Mesenchymal stem cell (in vitro differentiated cells and primary cell): ENCODE measurements at regions not wholly inside any gene's neighbourhood (a gene's known extent, or its start where the extent isn't known, plus 50 kb on each side); places are given as distances from the start of the nearest gene placed in this dataset.

Experiments used
- DNase-seq: peaks from one replicate; pipeline ENCODE4 v3.0.0-alpha.2; 2013
- H2AFZ ChIP-seq: one replicate; pipeline ENCODE4 v1.6.1; 2013; ENCODE audit warnings: low read depth, mild to moderate bottlenecking, control low read depth, inconsistent platforms, low read length, moderate library complexity
- H2AK5ac ChIP-seq: 2 replicates; pipeline ENCODE4 v1.6.1; 2013; ENCODE audit warnings: low read length, moderate library complexity, mild to moderate bottlenecking, inconsistent platforms; ENCODE audit not compliant: severe bottlenecking
- H2BK120ac ChIP-seq: one replicate; pipeline ENCODE4 v1.6.1; 2013; ENCODE audit warnings: low read depth, mild to moderate bottlenecking, inconsistent platforms, low read length, moderate library complexity
- H2BK12ac ChIP-seq, 2 experiments: one replicate each; pipeline ENCODE4 v1.6.1; 2013; ENCODE audit warnings: inconsistent platforms in 2 of 2, low read length in 2 of 2, mild to moderate bottlenecking in 2 of 2, moderate library complexity in 2 of 2, control low read depth in 1 of 2
- H2BK15ac ChIP-seq: one replicate; pipeline ENCODE4 v1.6.1; 2013; ENCODE audit warnings: mild to moderate bottlenecking, low read depth, inconsistent platforms; ENCODE audit not compliant: poor library complexity, severe bottlenecking
- H2BK5ac ChIP-seq: 2 replicates; pipeline ENCODE4 v1.6.1; 2013; ENCODE audit warnings: low read depth, mild to moderate bottlenecking, low read length, control low read depth, inconsistent platforms; ENCODE audit not compliant: poor library complexity, severe bottlenecking
- H3K14ac ChIP-seq, 2 experiments: one replicate each; pipeline ENCODE4 v1.6.1; 2013; ENCODE audit warnings: inconsistent platforms in 2 of 2, low read length in 2 of 2, control low read depth in 1 of 2, mild to moderate bottlenecking in 1 of 2, moderate library complexity in 1 of 2
- H3K18ac ChIP-seq, 2 experiments: one replicate each; pipeline ENCODE4 v1.6.1; 2013; ENCODE audit warnings: inconsistent platforms in 2 of 2, low read length in 2 of 2, control low read depth in 1 of 2, low read depth in 1 of 2, mild to moderate bottlenecking in 1 of 2
- H3K23ac ChIP-seq, 2 experiments: one replicate each; pipeline ENCODE4 v1.6.1; 2013; ENCODE audit warnings: inconsistent platforms in 2 of 2, low read length in 2 of 2, mild to moderate bottlenecking in 2 of 2, moderate library complexity in 2 of 2, control low read depth in 1 of 2
- H3K27ac ChIP-seq: 2 replicates; pipeline ENCODE4 v1.5.1; 2013; ENCODE audit warnings: mild to moderate bottlenecking, moderate library complexity, low read length, control low read depth, inconsistent platforms; ENCODE audit not compliant: poor library complexity, severe bottlenecking
- H3K27me3 ChIP-seq, 2 experiments: 2 replicates each; pipeline versions ENCODE4 v1.6.1 to v1.7.0; 2013; ENCODE audit warnings: low read length in 2 of 2, mild to moderate bottlenecking in 2 of 2, moderate library complexity in 2 of 2, control low read depth in 1 of 2, inconsistent platforms in 1 of 2; ENCODE audit not compliant: control insufficient read depth in 1 of 2, insufficient read depth in 1 of 2
- H3K36me3 ChIP-seq, 2 experiments: 2 replicates each; pipeline versions ENCODE4 v1.6.1 to v1.7.0; 2013; ENCODE audit warnings: low read length in 2 of 2, control low read depth in 1 of 2, inconsistent platforms in 1 of 2, low read depth in 1 of 2, mild to moderate bottlenecking in 1 of 2; ENCODE audit not compliant: insufficient read depth in 2 of 2, control insufficient read depth in 1 of 2
- H3K4ac ChIP-seq, 2 experiments: one replicate each; pipeline ENCODE4 v1.6.1; 2013; ENCODE audit warnings: inconsistent platforms in 2 of 2, low read length in 2 of 2, mild to moderate bottlenecking in 2 of 2, moderate library complexity in 2 of 2, control low read depth in 1 of 2, low read depth in 1 of 2
- H3K4me1 ChIP-seq: 2 replicates; pipeline ENCODE4 v1.6.1; 2013; ENCODE audit warnings: low read depth, low read length, control low read depth; ENCODE audit not compliant: control insufficient read depth, insufficient read depth
- H3K4me2 ChIP-seq: 2 replicates; pipeline ENCODE4 v1.6.1; 2013; ENCODE audit warnings: low read length, mild to moderate bottlenecking, inconsistent platforms; ENCODE audit not compliant: poor library complexity, severe bottlenecking
- H3K4me3 ChIP-seq, 2 experiments: 2 replicates each; pipeline versions ENCODE4 v1.5.1 to v1.7.0; 2013; ENCODE audit warnings: low read length in 2 of 2, mild to moderate bottlenecking in 2 of 2, control low read depth in 1 of 2, low read depth in 1 of 2; ENCODE audit not compliant: insufficient read depth in 1 of 2
- H3K79me1 ChIP-seq: replicated peaks from 2 replicates; pipeline ENCODE4 v1.6.1; 2013; ENCODE audit warnings: mild to moderate bottlenecking, control low read depth, low read length, inconsistent platforms; ENCODE audit not compliant: poor library complexity, severe bottlenecking
- H3K9ac ChIP-seq: 2 replicates; pipeline ENCODE4 v1.7.0; 2013; ENCODE audit warnings: mild to moderate bottlenecking, low read length, moderate library complexity
- H3K9me3 ChIP-seq: 2 replicates; pipeline ENCODE4 v1.7.0; 2013; ENCODE audit warnings: mild to moderate bottlenecking, low read length; ENCODE audit not compliant: control insufficient read depth
- H4K8ac ChIP-seq: one replicate; pipeline ENCODE4 v1.6.1; 2013; ENCODE audit warnings: inconsistent platforms, mild to moderate bottlenecking, low read length, moderate library complexity
- H4K91ac ChIP-seq: one replicate; pipeline ENCODE4 v1.6.1; 2013; ENCODE audit warnings: mild to moderate bottlenecking, low read length, inconsistent platforms
- WGBS: methylation state at CpG from one replicate; pipeline ENCODE4 v1.1.7; 2013; ENCODE audit warnings: mixed read lengths; 5-methylcytosine and 5-hydroxymethylcytosine counted together

- DNase-seq, result no peak
- Histone ChIP-seq H3K18ac (no peak overlapping the region), H3K4ac (no peak overlapping the region), H3K4me3 (no peak overlapping the region), H3K9ac (no peak overlapping the region), H3K4me1 (no peaks in the 10 kb centered on the region), H4K8ac (no peak overlapping the region), H3K79me1 (no peaks in the 10 kb centered on the region), H3K27me3 (peaks cover 0 to 13% of the 10 kb centered on the region in 2 experiments), H3K14ac (no peak overlapping the region), H2BK12ac (no peak overlapping the region), H3K23ac (no peak overlapping the region), H3K9me3 (peaks cover 12% of the 10 kb centered on the region), H3K4me2 (no peak overlapping the region), H3K36me3 (no peaks in the 10 kb centered on the region), H2AFZ (no peak overlapping the region), H4K91ac (no peak overlapping the region), H2BK5ac (no peak overlapping the region), H2BK120ac (no peak overlapping the region), H3K27ac (no peak overlapping the region), H2BK15ac (no peak overlapping the region), H2AK5ac (no peak overlapping the region)
- WGBS, result 69% methylated on average over 2 of the region's 3 CpGs
Observed at GRCh38 chr7:27316311-27316710, 73.7 kb downstream of the EVX1 start.

- no peaks in the 10 kb centered on the region for H3K4me1 ChIP-seq
- no peak overlapping the region for H3K18ac ChIP-seq
- H2BK120ac ChIP-seq, result no peak overlapping the region
- no peaks in the 10 kb centered on the region for H3K36me3 ChIP-seq
- H2BK5ac ChIP-seq, result no peak overlapping the region
- H4K91ac ChIP-seq, result no peak overlapping the region
- no peak overlapping the region for H3K9ac ChIP-seq
- no peak overlapping the region for H3K14ac ChIP-seq
- H3K27ac ChIP-seq, result no peak overlapping the region
- peaks cover 5% of the 10 kb centered on the region for H3K9me3 ChIP-seq
- H4K8ac ChIP-seq, result no peak overlapping the region
- no peak overlapping the region for H3K4ac ChIP-seq
- no peak for DNase-seq
- no peak overlapping the region for H3K4me2 ChIP-seq
- no peak overlapping the region for H2BK15ac ChIP-seq
- no peak overlapping the region for H3K4me3 ChIP-seq
- no peak overlapping the region for H2AFZ ChIP-seq
- H3K23ac ChIP-seq, result no peak overlapping the region
- H3K79me1 ChIP-seq, result no peaks in the 10 kb centered on the region
- H2AK5ac ChIP-seq, result no peak overlapping the region
- H2BK12ac ChIP-seq, result no peak overlapping the region
- peaks cover 0 to 8% of the 10 kb centered on the region in 2 experiments for H3K27me3 ChIP-seq
Observed at GRCh38 chr7:27324246-27324645, 81.6 kb downstream of the EVX1 start.

- H3K27ac ChIP-seq, result no peak overlapping the region
- no peak for DNase-seq
- no peaks in the 10 kb centered on the region for H3K36me3 ChIP-seq
- H3K14ac ChIP-seq, result no peak overlapping the region
- no peak overlapping the region for H2BK5ac ChIP-seq
- H3K4ac ChIP-seq, result no peak overlapping the region
- H2BK120ac ChIP-seq, result no peak overlapping the region
- no peak overlapping the region for H3K23ac ChIP-seq
- no peak overlapping the region for H2AFZ ChIP-seq
- no peaks in the 10 kb centered on the region for H3K4me1 ChIP-seq
- no peaks in the 10 kb centered on the region for H3K79me1 ChIP-seq
- peaks cover 5% of the 10 kb centered on the region for H3K9me3 ChIP-seq
- no peak overlapping the region for H3K4me3 ChIP-seq
- H2BK12ac ChIP-seq, result no peak overlapping the region
- H4K8ac ChIP-seq, result no peak overlapping the region
- H3K9ac ChIP-seq, result no peak overlapping the region
- peaks cover 0 to 11% of the 10 kb centered on the region in 2 experiments for H3K27me3 ChIP-seq
- 33% methylated on average over 1 of the region's 1 CpG for WGBS
- no peak overlapping the region for H3K4me2 ChIP-seq
- H2AK5ac ChIP-seq, result no peak overlapping the region
- H3K18ac ChIP-seq, result no peak overlapping the region
- no peak overlapping the region for H2BK15ac ChIP-seq
- no peak overlapping the region for H4K91ac ChIP-seq
Observed at GRCh38 chr7:27329909-27330308, 87.3 kb downstream of the EVX1 start.

GRCh38 chr7:27339478-27339877, 96.9 kb downstream of the EVX1 start:
- WGBS, result no CpG with 5 or more reads among the region's 2 CpGs
- no peak overlapping the region for H3K9ac ChIP-seq

More at GRCh38 chr7:27339478-27339877, 96.9 kb downstream of the EVX1 start:
- no peak overlapping the region for H2BK120ac ChIP-seq
- H2AK5ac ChIP-seq, result no peak overlapping the region
- no peak overlapping the region for H3K4me2 ChIP-seq
- no peak overlapping the region for H4K8ac ChIP-seq
- H3K14ac ChIP-seq, result no peak overlapping the region
- H3K27ac ChIP-seq, result no peak overlapping the region
- H3K18ac ChIP-seq, result no peak overlapping the region
- H2BK12ac ChIP-seq, result no peak overlapping the region
- H3K9me3 ChIP-seq, result no peaks in the 10 kb centered on the region
- no peak overlapping the region for H4K91ac ChIP-seq
- no peak overlapping the region for H3K4me3 ChIP-seq
- H3K4ac ChIP-seq, result no peak overlapping the region
- no peak overlapping the region for H2BK15ac ChIP-seq
- DNase-seq, result peak; percentile 6
- no peak overlapping the region for H2AFZ ChIP-seq
- H3K79me1 ChIP-seq, result no peaks in the 10 kb centered on the region
- no peaks in the 10 kb centered on the region for H3K4me1 ChIP-seq
- no peaks in the 10 kb centered on the region for H3K36me3 ChIP-seq
- H3K23ac ChIP-seq, result no peak overlapping the region
- no peak overlapping the region for H2BK5ac ChIP-seq
- H3K27me3 ChIP-seq, result no peaks in the 10 kb centered on the region
